G401.6 (cell line): ENCODE measurements at regions not wholly inside any gene's neighbourhood (a gene's known extent, or its start where the extent isn't known, plus 50 kb on each side); places are given as distances from the start of the nearest gene placed in this dataset.
"Not testable (repeated sequence)": the region's sequence is repeated elsewhere in the genome, so short reads cannot be mapped to it uniquely, and the experiment has no call there.

Experiments used
- FAIRE-seq: peaks from 2 replicates; lab custom pipeline; 2012; peaks lifted over from hg19 to GRCh38; lab: Jason Lieb, UNC

- FAIRE-seq = no peak
Measured at GRCh38 chr4:126144543-126145237, 829.9 kb downstream of the FAT4 start.

- no peak for FAIRE-seq
Measured at GRCh38 chr4:126168484-126168883, 853.7 kb downstream of the FAT4 start.

- FAIRE-seq = no peak
Measured at GRCh38 chr4:126172126-126172525, 857.4 kb downstream of the FAT4 start.

GRCh38 chr4:126174627-126175026, 859.9 kb downstream of the FAT4 start:
- no peak for FAIRE-seq

GRCh38 chr4:126180642-126181041, 865.9 kb downstream of the FAT4 start:
- no peak for FAIRE-seq

GRCh38 chr4:126182336-126182735, 867.6 kb downstream of the FAT4 start:
- FAIRE-seq = no peak

- no peak for FAIRE-seq
Measured at GRCh38 chr4:126182786-126183185, 868.0 kb downstream of the FAT4 start.

GRCh38 chr4:126183206-126183605, 868.5 kb downstream of the FAT4 start:
- no peak for FAIRE-seq

GRCh38 chr4:126191536-126191935, 876.8 kb downstream of the FAT4 start:
- FAIRE-seq = no peak

GRCh38 chr4:126192506-126192905, 877.8 kb downstream of the FAT4 start:
- no peak for FAIRE-seq

- FAIRE-seq = not testable (repeated sequence)
Measured at GRCh38 chr4:126201251-126202138, 886.7 kb downstream of the FAT4 start.

- FAIRE-seq = no peak
Measured at GRCh38 chr4:126202226-126202625, 887.5 kb downstream of the FAT4 start.

- FAIRE-seq = no peak
Measured at GRCh38 chr4:126207910-126208309, 893.2 kb downstream of the FAT4 start.

GRCh38 chr4:126209147-126209546, 894.4 kb downstream of the FAT4 start:
- no peak for FAIRE-seq

GRCh38 chr4:126213996-126214395, 899.2 kb downstream of the FAT4 start:
- no peak for FAIRE-seq

- no peak for FAIRE-seq
Measured at GRCh38 chr4:126215759-126216158, 901.0 kb downstream of the FAT4 start.

- FAIRE-seq = no peak
Measured at GRCh38 chr4:126216611-126217010, 901.9 kb downstream of the FAT4 start.

GRCh38 chr4:126221282-126221681, 906.5 kb downstream of the FAT4 start:
- FAIRE-seq = no peak

- no peak for FAIRE-seq
Measured at GRCh38 chr4:126221717-126222340, 907.1 kb downstream of the FAT4 start.

GRCh38 chr4:126223784-126224407, 909.1 kb downstream of the FAT4 start:
- FAIRE-seq = no peak

- no peak for FAIRE-seq
Measured at GRCh38 chr4:126227428-126227827, 912.7 kb downstream of the FAT4 start.

GRCh38 chr4:126230269-126230668, 915.5 kb downstream of the FAT4 start:
- no peak for FAIRE-seq

GRCh38 chr4:126233483-126233882, 918.7 kb downstream of the FAT4 start:
- no peak for FAIRE-seq
